ENCODE measurements at regions not wholly inside any gene's neighbourhood (a gene's known extent, or its start where the extent isn't known, plus 50 kb on each side); places are given as distances from the start of the nearest gene placed in this dataset.
"Not testable (repeated sequence)": the region's sequence is repeated elsewhere in the genome, so short reads cannot be mapped to it uniquely, and the experiment has no call there.

- DNase-seq = not testable (repeated sequence)
These were observed 55.8 kb upstream of the PLGLB2 start for GRCh38 chr2:87691899-87692592.

DNA sequence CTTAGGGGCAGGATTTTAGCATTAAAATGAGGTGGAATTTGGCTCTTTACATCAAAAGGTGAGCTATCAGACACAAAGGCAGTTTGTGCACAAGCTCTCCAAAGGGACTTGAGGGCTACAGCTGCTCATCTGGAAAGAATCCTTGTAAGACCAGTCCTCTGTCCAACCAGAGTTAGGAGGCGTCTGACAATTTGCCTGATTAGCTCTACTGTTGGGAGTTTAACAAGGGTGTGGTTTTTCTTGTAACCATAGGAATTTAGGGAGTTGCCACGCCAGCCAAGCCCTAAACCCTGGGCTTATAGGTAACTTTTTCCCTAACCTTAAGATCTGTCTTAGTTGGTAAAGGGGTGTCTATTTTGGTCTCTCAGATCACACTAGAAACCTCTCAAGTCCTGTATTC, 55.0 kb upstream of the PLGLB2 start:
- not testable (repeated sequence) for DNase-seq

DNA sequence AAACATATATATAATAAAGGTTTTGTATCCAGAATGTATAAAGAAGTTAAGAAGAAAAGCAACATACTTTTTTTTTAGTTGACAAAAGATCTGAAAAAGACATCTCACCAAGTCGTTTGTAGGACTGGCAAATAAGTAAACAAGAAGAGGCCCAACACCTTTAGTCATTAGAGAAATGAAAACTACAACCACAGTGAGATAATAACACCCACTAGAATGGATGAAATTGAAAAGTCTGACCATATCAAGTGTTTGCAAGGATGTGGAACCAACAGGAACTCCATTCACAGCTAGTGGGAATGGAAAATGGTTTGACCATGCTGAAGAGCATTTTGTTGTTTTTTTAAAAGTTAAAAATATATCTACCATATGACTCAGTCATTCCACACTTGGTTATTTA, 54.0 kb upstream of the PLGLB2 start:
- not testable (repeated sequence) for DNase-seq

- not testable (repeated sequence) for DNase-seq
These were observed 52.1 kb upstream of the PLGLB2 start for GRCh38 chr2:87695596-87696323.
